Naive thymus-derived CD8-positive, alpha-beta T cell (primary cell): ENCODE measurements at regions not wholly inside any gene's neighbourhood (a gene's known extent, or its start where the extent isn't known, plus 50 kb on each side); places are given as distances from the start of the nearest gene placed in this dataset.

Source experiments
- ATAC-seq, 2 donors: fragments of 150-1000 bp; cut with Tn5 transposase in 1 of 2; sonication (Bioruptor Pico), chemical (Tn5 transposase) in 1 of 2; 1 replicate in 1 of 2; 2 replicates in 1 of 2; pipeline ENCODE4 v1.10.0; 2021; ENCODE audit warnings: mild to moderate bottlenecking in 2 of 2, moderate library complexity in 2 of 2
- POLR2A ChIA-PET: fragments of 350-600 bp; sonication (Branson Sonifier 250); formaldehyde crosslinking; loops from one replicate; lab custom pipeline; 2021; ENCODE audit warnings: antibody characterized with exemption; lab: Charles Lee
- DNase-seq, 10 donors: peaks; one replicate each; pipeline versions ENCODE4 v3.0.0 to v3.0.0-alpha.2; 2020 to 2022
- H3K27ac Mint-ChIP-seq, 10 donors: one replicate each; pipeline ENCODE4 v1.8.0; 2020 to 2022; ENCODE audit warnings: mild to moderate bottlenecking in 10 of 10, mixed read lengths in 10 of 10, moderate library complexity in 4 of 10, inconsistent platforms in 1 of 10
- H3K27me3 Mint-ChIP-seq, 5 donors: one replicate each; pipeline ENCODE4 v1.8.0; 2021 to 2022; ENCODE audit warnings: mixed read lengths in 5 of 5
- H3K36me3 Mint-ChIP-seq, 3 donors: one replicate each; pipeline ENCODE4 v1.8.0; 2020 to 2022; ENCODE audit warnings: mixed read lengths in 3 of 3, mild to moderate bottlenecking in 2 of 3, inconsistent platforms in 1 of 3
- H3K4me1 Mint-ChIP-seq, 4 donors: one replicate each; pipeline ENCODE4 v1.8.0; 2021 to 2022; ENCODE audit warnings: mixed read lengths in 4 of 4
- H3K4me3 Mint-ChIP-seq, 10 donors: one replicate each; pipeline ENCODE4 v1.8.0; 2020 to 2022; ENCODE audit warnings: mild to moderate bottlenecking in 10 of 10, mixed read lengths in 10 of 10, moderate library complexity in 6 of 10, inconsistent platforms in 1 of 10
- H3K9me3 Mint-ChIP-seq, 9 donors: one replicate each; pipeline ENCODE4 v1.8.0; 2020 to 2022; ENCODE audit warnings: mixed read lengths in 9 of 9, mild to moderate bottlenecking in 3 of 9, inconsistent platforms in 1 of 9, moderate library complexity in 1 of 9

- H3K9me3 Mint-ChIP-seq = peaks cover 0 to 2% (median 0%) of the 10 kb centered on the region in 9 donors
- H3K27me3 Mint-ChIP-seq = no peaks in the 10 kb centered on the region
- no peak overlapping the region for H3K27ac Mint-ChIP-seq
- no peaks in the 10 kb centered on the region for H3K4me1 Mint-ChIP-seq
- H3K4me3 Mint-ChIP-seq = no peak overlapping the region
- no peaks in the 10 kb centered on the region for H3K36me3 Mint-ChIP-seq
- POLR2A ChIA-PET = no interaction called here
- ATAC-seq (no peak), DNase-seq (no peak)
Observed at GRCh38 chr19:31149441-31149941, 199.7 kb downstream of the TSHZ3 start.

DNA sequence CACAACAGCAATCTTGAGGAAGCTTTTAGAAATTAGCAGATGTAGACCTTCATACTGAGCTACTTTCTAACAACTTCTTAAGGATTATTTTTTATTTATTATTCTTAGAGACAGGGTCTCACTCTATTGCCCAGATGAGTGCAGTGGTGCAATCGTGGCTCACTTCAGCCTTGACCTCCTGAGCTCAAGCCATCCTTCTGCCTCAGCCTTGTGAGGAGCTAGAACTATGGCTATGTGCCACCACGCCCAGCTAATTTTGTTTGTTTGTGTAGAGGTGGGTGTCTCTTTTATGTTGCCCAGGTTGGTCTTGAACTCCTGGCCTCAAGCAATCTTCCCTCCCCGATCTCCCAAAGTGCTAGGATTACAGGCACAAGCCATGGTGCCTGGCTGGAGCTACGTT, 200.6 kb downstream of the TSHZ3 start:
- Mint-ChIP-seq H3K9me3 (peaks cover 0 to 2% (median 0%) of the 10 kb centered on the region in 9 donors), H3K4me1 (no peaks in the 10 kb centered on the region), H3K36me3 (no peaks in the 10 kb centered on the region), H3K27me3 (no peaks in the 10 kb centered on the region), H3K27ac (no peak overlapping the region), H3K4me3 (no peak overlapping the region)
- POLR2A ChIA-PET = no interaction called here
- ATAC-seq = no peak
- no peak for DNase-seq

DNA sequence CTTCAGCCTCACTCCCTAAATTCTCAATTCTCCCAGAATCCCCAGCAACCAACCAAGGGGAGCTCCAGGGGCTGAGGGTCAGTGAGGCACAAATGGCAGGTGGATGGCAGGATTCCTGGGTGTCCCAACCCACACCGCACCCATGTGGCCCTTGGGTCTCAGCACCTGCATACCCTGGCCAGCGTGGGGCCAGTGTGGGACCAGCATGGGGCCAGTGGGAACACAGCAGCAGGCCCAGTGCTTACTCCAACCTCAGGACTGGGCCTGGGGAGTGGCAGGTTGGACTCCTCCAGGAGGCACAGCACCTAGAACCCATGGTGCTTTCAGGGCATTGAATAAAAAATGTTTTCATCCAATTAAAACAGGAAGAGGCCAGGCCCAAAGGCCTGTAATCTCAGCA, 202.0 kb downstream of the TSHZ3 start:
- POLR2A ChIA-PET = no interaction called here
- H3K27ac Mint-ChIP-seq = no peak overlapping the region
- no peaks in the 10 kb centered on the region for H3K27me3 Mint-ChIP-seq
- H3K4me1 Mint-ChIP-seq = no peaks in the 10 kb centered on the region
- H3K9me3 Mint-ChIP-seq = peaks cover 0 to 2% (median 0%) of the 10 kb centered on the region in 9 donors
- ATAC-seq (no peak), DNase-seq (no peak)
- no peaks in the 10 kb centered on the region for H3K36me3 Mint-ChIP-seq
- H3K4me3 Mint-ChIP-seq = no peak overlapping the region

- H3K27me3 Mint-ChIP-seq = peaks cover 0 to 5% (median under 1%) of the 10 kb centered on the region in 5 donors
- ATAC-seq (no peak), DNase-seq (no peak)
- no peak overlapping the region for H3K4me3 Mint-ChIP-seq
- peaks cover 0 to 2% (median 0%) of the 10 kb centered on the region in 9 donors for H3K9me3 Mint-ChIP-seq
- H3K4me1 Mint-ChIP-seq = no peaks in the 10 kb centered on the region
- POLR2A ChIA-PET = no interaction called here
- no peak overlapping the region for H3K27ac Mint-ChIP-seq
- no peaks in the 10 kb centered on the region for H3K36me3 Mint-ChIP-seq
Observed at GRCh38 chr19:31146546-31147183, 202.6 kb downstream of the TSHZ3 start.

DNA sequence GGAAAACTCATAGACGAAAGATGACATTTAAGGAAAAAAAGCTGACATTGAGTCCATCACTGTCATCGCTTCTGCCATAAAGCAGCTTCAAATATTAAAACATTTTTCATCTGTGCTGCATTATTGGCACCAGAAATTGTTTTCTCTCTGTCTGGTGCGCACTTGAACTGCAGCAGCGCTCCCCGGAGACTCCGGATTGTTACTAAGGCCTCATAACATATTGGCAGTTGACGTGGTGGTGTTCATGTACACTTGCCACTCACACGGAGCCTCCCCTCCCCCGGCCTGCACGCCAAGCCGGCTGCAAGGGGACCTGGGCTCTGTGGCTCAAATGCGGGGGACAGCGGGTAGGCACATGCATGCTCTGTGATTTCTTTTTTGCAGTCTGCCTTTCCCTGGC, 203.2 kb downstream of the TSHZ3 start:
- H3K9me3 Mint-ChIP-seq = peaks cover 0 to 2% (median 0%) of the 10 kb centered on the region in 9 donors
- POLR2A ChIA-PET = no interaction called here
- no peak for ATAC-seq
- H3K36me3 Mint-ChIP-seq = no peaks in the 10 kb centered on the region
- H3K4me1 Mint-ChIP-seq = no peaks in the 10 kb centered on the region
- DNase-seq = no peak
- no peak overlapping the region for H3K4me3 Mint-ChIP-seq
- H3K27ac Mint-ChIP-seq = no peak overlapping the region
- peaks cover 0 to 10% (median 2%) of the 10 kb centered on the region in 5 donors for H3K27me3 Mint-ChIP-seq

GRCh38 chr19:31145007-31145406, 204.2 kb downstream of the TSHZ3 start:
- ATAC-seq (no peak), DNase-seq (no peak)
- POLR2A ChIA-PET = no interaction called here
- peaks cover 0 to 2% (median 0%) of the 10 kb centered on the region in 9 donors for H3K9me3 Mint-ChIP-seq
- no peaks in the 10 kb centered on the region for H3K36me3 Mint-ChIP-seq
- H3K4me3 Mint-ChIP-seq = no peak overlapping the region
- H3K27me3 Mint-ChIP-seq = peaks cover 0 to 10% (median 4%) of the 10 kb centered on the region in 5 donors
- no peaks in the 10 kb centered on the region for H3K4me1 Mint-ChIP-seq
- no peak overlapping the region for H3K27ac Mint-ChIP-seq

GRCh38 chr19:31144075-31144870, 205.0 kb downstream of the TSHZ3 start:
- H3K4me3 Mint-ChIP-seq = no peak overlapping the region
- no peaks in the 10 kb centered on the region for H3K36me3 Mint-ChIP-seq
- peaks cover 0 to 10% (median 8%) of the 10 kb centered on the region in 5 donors for H3K27me3 Mint-ChIP-seq
- ATAC-seq (no peak), DNase-seq (no peak)
- H3K9me3 Mint-ChIP-seq = no peaks in the 10 kb centered on the region
- POLR2A ChIA-PET = no interaction called here
- H3K4me1 Mint-ChIP-seq = no peaks in the 10 kb centered on the region
- no peak overlapping the region for H3K27ac Mint-ChIP-seq

- peaks cover 0 to 13% (median 10%) of the 10 kb centered on the region in 5 donors for H3K27me3 Mint-ChIP-seq
- H3K27ac Mint-ChIP-seq = no peak overlapping the region
- no peaks in the 10 kb centered on the region for H3K36me3 Mint-ChIP-seq
- no peak overlapping the region for H3K4me3 Mint-ChIP-seq
- POLR2A ChIA-PET = no interaction called here
- no peaks in the 10 kb centered on the region for H3K9me3 Mint-ChIP-seq
- H3K4me1 Mint-ChIP-seq = no peaks in the 10 kb centered on the region
- ATAC-seq = no peak
- DNase-seq = no peak
Observed at GRCh38 chr19:31141301-31141700, 207.9 kb downstream of the TSHZ3 start.

DNA sequence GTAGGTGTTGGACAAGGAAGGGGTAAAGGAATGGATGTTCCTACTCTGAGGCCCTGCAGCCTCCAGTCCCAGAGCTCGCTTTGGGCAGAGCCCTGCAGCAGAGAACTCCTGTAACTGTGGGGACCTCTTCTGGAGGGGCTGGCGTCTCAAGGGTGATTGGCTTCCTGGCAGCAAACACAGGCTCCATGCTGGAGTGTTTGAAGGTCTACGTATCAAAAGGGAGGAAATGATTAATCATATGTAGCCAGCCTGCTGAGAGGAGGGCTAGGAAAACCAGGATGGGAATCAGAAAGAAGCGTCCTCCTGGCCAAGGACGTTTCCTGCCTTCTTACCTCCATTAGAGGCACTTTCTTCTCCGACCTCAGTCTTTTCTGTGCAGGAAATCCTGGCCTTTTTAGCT, 208.5 kb downstream of the TSHZ3 start:
- Mint-ChIP-seq H3K4me3 (no peak overlapping the region), H3K27ac (no peak overlapping the region)
- ATAC-seq = no peak

GRCh38 chr19:31139871-31140505, 209.2 kb downstream of the TSHZ3 start:
- POLR2A ChIA-PET = no interaction called here
- H3K4me1 Mint-ChIP-seq = no peaks in the 10 kb centered on the region
- peak overlapping the region in 1 of 10 donors; percentile 31 for H3K27ac Mint-ChIP-seq
- H3K9me3 Mint-ChIP-seq = no peaks in the 10 kb centered on the region
- H3K4me3 Mint-ChIP-seq = no peak overlapping the region
- ATAC-seq (no peak), DNase-seq (no peak)
- H3K36me3 Mint-ChIP-seq = no peaks in the 10 kb centered on the region
- H3K27me3 Mint-ChIP-seq = peaks cover 0 to 13% (median 10%) of the 10 kb centered on the region in 5 donors

More for the DNA sequence above, 208.5 kb downstream of the TSHZ3 start:
- POLR2A ChIA-PET = no interaction called here
- Mint-ChIP-seq H3K4me1 (no peaks in the 10 kb centered on the region), H3K9me3 (no peaks in the 10 kb centered on the region), H3K27me3 (peaks cover 0 to 13% (median 10%) of the 10 kb centered on the region in 5 donors), H3K36me3 (no peaks in the 10 kb centered on the region)
- no peak for DNase-seq

DNA sequence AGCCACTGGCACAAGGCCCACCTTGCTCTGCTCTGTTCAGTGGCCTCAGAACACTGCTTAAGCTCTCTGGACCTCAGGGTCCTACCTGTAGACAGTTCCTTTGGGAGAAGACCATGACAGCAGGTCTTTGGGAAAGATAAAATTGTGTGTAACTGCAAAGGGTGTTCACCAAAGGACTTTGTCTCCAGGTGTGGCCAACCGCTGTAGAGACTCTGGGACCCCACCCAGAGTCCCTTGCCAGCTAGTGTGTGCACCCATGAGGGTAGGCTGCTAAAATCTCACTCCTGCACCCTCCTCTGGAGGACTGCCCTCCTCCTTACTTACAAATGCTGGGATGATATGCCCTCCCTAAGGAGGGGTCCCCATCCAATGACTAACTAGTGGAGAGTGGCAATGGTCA, 211.2 kb downstream of the TSHZ3 start:
- Mint-ChIP-seq H3K4me1 (no peaks in the 10 kb centered on the region), H3K27me3 (peaks cover 3 to 25% (median 12%) of the 10 kb centered on the region in 5 donors), H3K9me3 (no peaks in the 10 kb centered on the region), H3K36me3 (no peaks in the 10 kb centered on the region), H3K27ac (no peak overlapping the region), H3K4me3 (no peak overlapping the region)
- no peak for DNase-seq
- POLR2A ChIA-PET = no interaction called here
- ATAC-seq = no peak

DNA sequence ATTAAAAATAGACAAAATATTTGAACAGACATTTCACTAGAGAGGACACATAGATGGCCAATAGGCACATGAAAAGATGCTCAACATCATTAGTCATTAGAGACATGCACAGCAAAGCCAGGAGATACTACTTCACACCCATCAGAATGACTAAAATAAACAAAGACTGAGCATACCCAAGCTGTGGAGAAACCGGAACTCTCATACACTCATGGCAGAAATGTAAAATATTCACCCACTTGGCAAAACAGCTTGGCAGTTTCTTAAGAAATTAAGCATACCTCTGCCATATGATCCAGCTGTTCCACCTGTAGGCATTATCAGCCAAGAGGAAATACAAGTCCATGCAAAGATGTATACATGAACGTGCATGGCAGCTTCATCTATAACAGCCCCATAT, 213.4 kb downstream of the TSHZ3 start:
- H3K9me3 Mint-ChIP-seq = no peaks in the 10 kb centered on the region
- DNase-seq = no peak
- H3K4me3 Mint-ChIP-seq = no peak overlapping the region
- no peaks in the 10 kb centered on the region for H3K36me3 Mint-ChIP-seq
- POLR2A ChIA-PET = no interaction called here
- H3K4me1 Mint-ChIP-seq = no peaks in the 10 kb centered on the region
- peaks cover 3 to 23% (median 10%) of the 10 kb centered on the region in 5 donors for H3K27me3 Mint-ChIP-seq
- no peak for ATAC-seq
- no peak overlapping the region for H3K27ac Mint-ChIP-seq

DNA sequence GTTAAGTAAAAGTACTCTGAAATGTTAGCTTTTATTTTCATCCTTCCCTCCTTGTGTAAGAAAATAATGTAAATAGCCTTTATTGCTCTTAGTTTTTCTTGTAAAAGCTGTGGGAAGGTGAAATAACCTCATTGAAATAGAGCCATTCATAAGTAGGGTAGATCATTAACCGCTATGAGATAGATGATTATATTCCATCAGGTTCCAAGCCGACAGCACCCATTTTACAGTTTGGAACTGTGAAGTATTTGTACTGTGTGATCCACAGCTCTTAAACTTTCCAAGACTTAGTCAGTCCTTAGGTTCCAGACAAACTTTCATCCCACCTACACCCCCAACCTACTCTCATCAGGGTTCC, 216.5 kb downstream of the TSHZ3 start:
- peaks cover 0 to 2% (median 0%) of the 10 kb centered on the region in 9 donors for H3K9me3 Mint-ChIP-seq
- no peaks in the 10 kb centered on the region for H3K4me1 Mint-ChIP-seq
- peaks cover 2 to 24% (median 3%) of the 10 kb centered on the region in 5 donors for H3K27me3 Mint-ChIP-seq
- H3K27ac Mint-ChIP-seq = no peak overlapping the region
- H3K36me3 Mint-ChIP-seq = no peaks in the 10 kb centered on the region
- POLR2A ChIA-PET = no interaction called here
- DNase-seq (no peak), ATAC-seq (no peak)
- no peak overlapping the region for H3K4me3 Mint-ChIP-seq
